K562 (cell line): ENCODE measurements at regions not wholly inside any gene's neighbourhood (a gene's known extent, or its start where the extent isn't known, plus 50 kb on each side); places are given as distances from the start of the nearest gene placed in this dataset.

ENCODE experiments used
- ATAC-seq: fragments of 200-7000 bp; cut with Tn5 transposase; 3 replicates; pipeline ENCODE4 v1.9.1; 2020; ENCODE audit warnings: moderate library complexity
- BruUV-seq: library from RNA; stranded (reverse); fragments of 400-500 nt; replicated peaks from 2 replicates; lab custom pipeline; 2021; lab: Mats Ljungman, UMichigan
- CTCF ChIA-PET: fragments of 300-600 bp; formaldehyde crosslinking; extraction: SDS; loops from one replicate; lab custom pipeline; 2021; ENCODE audit warnings: low intra/inter-chr PET ratio; lab: Yijun Ruan, JAX
- POLR2A ChIA-PET: fragments of 300-600, 350-650 bp; sonication (Branson Sonifier 250); formaldehyde crosslinking; extraction: SDS; loops from one replicate; lab custom pipeline; 2021; ENCODE audit warnings: antibody characterized with exemption, inconsistent platforms; lab: Yijun Ruan, JAX
- DNase-seq, 4 experiments: peaks; one replicate each; pipeline versions ENCODE4 v3.0.0 to v3.0.0-alpha.2; 2011 to 2018; ENCODE audit warnings: low spot score in 3 of 4, mixed read lengths in 3 of 4; ENCODE audit errors: extremely low read depth in 1 of 4
- FAIRE-seq: peaks from 2 replicates; lab custom pipeline; 2011; peaks lifted over from hg19 to GRCh38; lab: Jason Lieb, UNC
- H2AFZ ChIP-seq: 2 replicates; pipeline ENCODE4 v1.6.0; 2011; ENCODE audit warnings: low read depth, low read length, control low read depth, inconsistent platforms
- H3K27ac ChIP-seq: fragments of 200-600 bp; 3 replicates; pipeline ENCODE4 v1.8.0; 2011; ENCODE audit warnings: low read depth, mild to moderate bottlenecking, control low read depth, inconsistent platforms, low read length, moderate library complexity, mixed read lengths; ENCODE audit errors: extremely low read depth
- H3K27me3 ChIP-seq, 2 experiments: fragments of 300-600 bp in 1 of 2; 2 replicates in 1 of 2; 3 replicates in 1 of 2; pipeline versions ENCODE4 v1.6.0 to v1.8.0; 2011; ENCODE audit warnings: inconsistent platforms in 2 of 2, low read length in 2 of 2, mild to moderate bottlenecking in 1 of 2, mixed read lengths in 1 of 2, moderate library complexity in 1 of 2; ENCODE audit not compliant: control insufficient read depth in 2 of 2, insufficient read depth in 2 of 2
- H3K36me3 ChIP-seq: fragments of 300-600 bp; 3 replicates; pipeline ENCODE4 v1.8.0; 2011; ENCODE audit warnings: mild to moderate bottlenecking, low read length, inconsistent platforms; ENCODE audit not compliant: control insufficient read depth, insufficient read depth
- H3K4me1 ChIP-seq, 2 experiments: fragments of 200-600 bp in 1 of 2; replicated peaks in 1 of 2; 2 replicates in 1 of 2; 3 replicates in 1 of 2; pipeline versions ENCODE4 v1.5.1 to v1.8.0; 2011; ENCODE audit warnings: inconsistent platforms in 2 of 2, low read length in 2 of 2, mild to moderate bottlenecking in 1 of 2, mixed read lengths in 1 of 2, moderate library complexity in 1 of 2; ENCODE audit not compliant: control insufficient read depth in 2 of 2, insufficient read depth in 2 of 2
- H3K4me2 ChIP-seq: 2 replicates; pipeline ENCODE4 v1.6.1; 2011; ENCODE audit warnings: low read length, control low read depth, inconsistent platforms, mixed read lengths; ENCODE audit not compliant: insufficient read depth
- H3K4me3 ChIP-seq: fragments of 200-600 bp; sonication (generic), shearing (Covaris generic); 2 replicates; pipeline ENCODE4 v1.5.1; 2016; ENCODE audit warnings: control low read depth, inconsistent platforms
- H3K79me2 ChIP-seq: fragments of 200-600 bp; 3 replicates; pipeline ENCODE4 v1.8.0; 2011; ENCODE audit warnings: low read length, inconsistent platforms; ENCODE audit not compliant: control insufficient read depth, insufficient read depth
- H3K9ac ChIP-seq, 2 experiments: 2 replicates each; pipeline versions ENCODE4 v1.6.0 to v1.6.1; 2011; ENCODE audit warnings: low read depth in 2 of 2, low read length in 2 of 2, control low read depth in 1 of 2, inconsistent platforms in 1 of 2, mild to moderate bottlenecking in 1 of 2, mixed read lengths in 1 of 2; ENCODE audit not compliant: insufficient read depth in 1 of 2
- H3K9me1 ChIP-seq: one replicate; pipeline ENCODE4 v1.6.0; 2011; ENCODE audit warnings: inconsistent platforms, mild to moderate bottlenecking, low read length, moderate library complexity; ENCODE audit not compliant: control insufficient read depth, insufficient read depth
- H3K9me3 ChIP-seq: replicated peaks from 2 replicates; pipeline ENCODE4 v1.5.1; 2011; ENCODE audit warnings: low read depth, low read length, inconsistent platforms; ENCODE audit not compliant: control insufficient read depth, insufficient read depth
- H4K20me1 ChIP-seq: replicated peaks from 2 replicates; pipeline ENCODE4 v1.6.1; 2011; ENCODE audit warnings: low read length, inconsistent platforms, mixed read lengths; ENCODE audit not compliant: control insufficient read depth, insufficient read depth
- CTBP1 ChIP-seq: fragments of 450-650 bp; IDR thresholded peaks from 2 replicates; pipeline ENCODE4 v1.6.1; 2016; ENCODE audit warnings: borderline replicate concordance
- HLTF ChIP-seq: fragments of 450-650 bp; IDR thresholded peaks from 2 replicates; pipeline ENCODE4 v1.6.1; 2016
- ILF3 ChIP-seq: fragments of 450-650 bp; IDR thresholded peaks from 2 replicates; pipeline ENCODE4 v1.6.1; 2018; ENCODE audit warnings: antibody characterized with exemption, mild to moderate bottlenecking, moderate library complexity, borderline replicate concordance
- NFIC ChIP-seq: fragments of 450-650 bp; IDR thresholded peaks from 2 replicates; pipeline ENCODE4 v1.6.1; 2017; ENCODE audit warnings: mild to moderate bottlenecking, inconsistent platforms
- OTX1 ChIP-seq: fragments of 450-650 bp; formaldehyde crosslinking; IDR thresholded peaks from 2 replicates; pipeline ENCODE4 v1.4.0; 2022; ENCODE audit warnings: mild to moderate bottlenecking
- ZNF12 ChIP-seq: sonication (generic); formaldehyde crosslinking; IDR thresholded peaks from 2 replicates; pipeline ENCODE4 v1.4.0; 2020; ENCODE audit warnings: mild to moderate bottlenecking, missing genetic modification reagents
- ZNF146 ChIP-seq: IDR thresholded peaks from one replicate; pipeline ENCODE4 v1.6.1; 2018; ENCODE audit warnings: missing compliant biosample characterization; ENCODE audit not compliant: unreplicated experiment
- ZNF408 ChIP-seq: fragments of 250-450 bp; sonication (Bioruptor Pico); IDR thresholded peaks from 2 replicates; pipeline ENCODE4 v1.4.0; 2020; ENCODE audit warnings: low read depth, mild to moderate bottlenecking, moderate library complexity
- ZNF551 ChIP-seq: fragments of 250-450 bp; sonication (Bioruptor Pico); IDR thresholded peaks from 2 replicates; pipeline ENCODE4 v1.5.0; 2021; ENCODE audit warnings: mild to moderate bottlenecking, moderate library complexity
- ZNF586 ChIP-seq: fragments of 450-650 bp; formaldehyde crosslinking; conservative IDR thresholded peaks from 2 replicates; pipeline ENCODE4 v1.4.0; 2020; ENCODE audit warnings: mild to moderate bottlenecking, moderate library complexity
- ZNF668 ChIP-seq: fragments of 250-450 bp; sonication (Bioruptor Pico); IDR thresholded peaks from 2 replicates; pipeline ENCODE4 v1.8.0; 2022; ENCODE audit warnings: mild to moderate bottlenecking, inconsistent platforms
- ZNF699 ChIP-seq: fragments of 250-450 bp; sonication (Bioruptor Pico); IDR thresholded peaks from 2 replicates; pipeline ENCODE4 v1.8.0; 2021; ENCODE audit warnings: mild to moderate bottlenecking, moderate library complexity; ENCODE audit not compliant: insufficient replicate concordance
- ZNF717 ChIP-seq: fragments of 250-450 bp; sonication (Bioruptor Pico); IDR thresholded peaks from 2 replicates; pipeline ENCODE4 v1.5.0; 2021
- WGBS: fragments of 100-300 bp; shearing (Covaris generic); methylation state at CpG from one replicate; pipeline ENCODE4 v1.1.6; 2016; ENCODE audit warnings: low coverage, mixed read lengths; ENCODE audit not compliant: insufficient coverage; ENCODE audit errors: missing lambda C conversion rate; 5-methylcytosine and 5-hydroxymethylcytosine counted together
- in situ Hi-C: fragments of 300-500 bp; cut with MboI; formaldehyde crosslinking; loops from 4 replicates; pipeline ENCODE4 v1.15.0; 2018; ENCODE audit warnings: inconsistent platforms, mixed read lengths
- intact Hi-C: fragments of 100-400 bp; cut with micrococcal nuclease; formaldehyde crosslinking; loops from 2 replicates; pipeline ENCODE4 v1.14.2; 2022
- TF ChIP-seq, protein P1 (sequence below): fragments of 250-450 bp; sonication (Bioruptor Pico); IDR thresholded peaks from 2 replicates; pipeline ENCODE4 v1.4.0; 2020; ENCODE audit warnings: mild to moderate bottlenecking
- TF ChIP-seq, protein P2 (sequence below): fragments of 450-650 bp; formaldehyde crosslinking; IDR thresholded peaks from 2 replicates; pipeline ENCODE4 v1.4.0; 2022; ENCODE audit warnings: missing genetic modification characterization
- TF ChIP-seq, protein P3 (sequence below): fragments of 250-450 bp; sonication (Bioruptor Pico); IDR thresholded peaks from 2 replicates; pipeline ENCODE4 v1.5.0; 2022; ENCODE audit warnings: mild to moderate bottlenecking

DNA sequence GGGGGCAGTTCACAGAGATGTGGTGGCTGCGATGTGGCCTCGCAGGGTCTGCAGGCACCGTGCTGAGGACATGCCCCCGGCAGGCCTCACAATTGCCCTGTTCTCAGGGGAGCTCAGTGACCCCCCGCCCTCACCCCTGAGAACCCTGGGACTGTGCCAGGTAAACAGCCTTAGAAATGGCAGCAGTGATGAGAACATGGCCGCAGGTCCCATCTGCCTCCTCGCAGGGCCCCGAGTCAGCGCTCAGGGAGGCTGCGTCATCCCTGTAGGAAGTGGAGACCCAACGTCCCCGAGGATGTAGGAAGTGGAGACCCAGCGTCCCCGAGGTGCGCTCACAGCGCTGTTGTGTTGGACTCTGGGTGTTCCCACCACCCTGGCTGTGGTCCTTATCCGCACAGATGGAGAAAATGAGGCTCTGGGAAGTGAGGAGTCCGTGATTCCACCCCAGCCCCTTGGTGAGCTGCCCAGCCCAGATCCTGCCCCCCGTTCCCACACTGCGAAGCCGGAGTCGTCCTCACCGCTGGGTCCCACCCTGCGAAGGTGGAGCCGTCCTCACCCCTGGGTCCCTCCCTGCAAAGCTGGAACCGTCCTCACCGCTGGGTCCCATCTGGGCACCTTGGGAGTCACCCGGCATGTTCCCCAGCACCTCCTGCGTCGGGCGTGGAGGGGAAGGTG lies 1086.8 kb downstream of the BRD1 start:
- H3K36me3 ChIP-seq: no peaks in the 10 kb centered on the region
- no TSS peak for BruUV-seq
- no peak overlapping the region for H3K4me3 ChIP-seq
- POLR2A ChIA-PET: no interaction called here
- H3K27me3 ChIP-seq: peaks cover 3 to 44% of the 10 kb centered on the region in 2 experiments; a peak in 3 of 5 replicates
- H3K27ac ChIP-seq: no peak overlapping the region
- H3K79me2 ChIP-seq: no peaks in the 10 kb centered on the region
- DNase-seq (no peak), ATAC-seq (no peak), FAIRE-seq (no peak)
- H3K9me3 ChIP-seq: no peaks in the 10 kb centered on the region
- TF ChIP-seq HLTF (no peak), ZNF699 (CRISPR knock-in tag) (no peak), ZNF12 (CRISPR knock-in tag) (no peak), ZNF586 (CRISPR knock-in tag) (no peak), ZNF146 (CRISPR knock-in tag) (no peak), ZNF668 (CRISPR knock-in tag) (no peak), CTBP1 (no peak), OTX1 (no peak), ILF3 (no peak), ZNF551 (CRISPR knock-in tag) (no peak), ZNF408 (no peak), ZNF717 (no peak), NFIC (no peak)
- TF ChIP-seq, protein P1, sequence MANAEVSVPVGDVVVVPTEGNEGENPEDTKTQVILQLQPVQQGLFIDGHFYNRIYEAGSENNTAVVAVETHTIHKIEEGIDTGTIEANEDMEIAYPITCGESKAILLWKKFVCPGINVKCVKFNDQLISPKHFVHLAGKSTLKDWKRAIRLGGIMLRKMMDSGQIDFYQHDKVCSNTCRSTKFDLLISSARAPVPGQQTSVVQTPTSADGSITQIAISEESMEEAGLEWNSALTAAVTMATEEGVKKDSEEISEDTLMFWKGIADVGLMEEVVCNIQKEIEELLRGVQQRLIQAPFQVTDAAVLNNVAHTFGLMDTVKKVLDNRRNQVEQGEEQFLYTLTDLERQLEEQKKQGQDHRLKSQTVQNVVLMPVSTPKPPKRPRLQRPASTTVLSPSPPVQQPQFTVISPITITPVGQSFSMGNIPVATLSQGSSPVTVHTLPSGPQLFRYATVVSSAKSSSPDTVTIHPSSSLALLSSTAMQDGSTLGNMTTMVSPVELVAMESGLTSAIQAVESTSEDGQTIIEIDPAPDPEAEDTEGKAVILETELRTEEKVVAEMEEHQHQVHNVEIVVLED (CRISPR knock-in tag): no peak
- TF ChIP-seq, protein P2, sequence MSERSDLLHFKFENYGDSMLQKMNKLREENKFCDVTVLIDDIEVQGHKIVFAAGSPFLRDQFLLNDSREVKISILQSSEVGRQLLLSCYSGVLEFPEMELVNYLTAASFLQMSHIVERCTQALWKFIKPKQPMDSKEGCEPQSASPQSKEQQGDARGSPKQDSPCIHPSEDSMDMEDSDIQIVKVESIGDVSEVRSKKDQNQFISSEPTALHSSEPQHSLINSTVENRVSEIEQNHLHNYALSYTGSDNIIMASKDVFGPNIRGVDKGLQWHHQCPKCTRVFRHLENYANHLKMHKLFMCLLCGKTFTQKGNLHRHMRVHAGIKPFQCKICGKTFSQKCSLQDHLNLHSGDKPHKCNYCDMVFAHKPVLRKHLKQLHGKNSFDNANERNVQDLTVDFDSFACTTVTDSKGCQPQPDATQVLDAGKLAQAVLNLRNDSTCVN: no peak
- TF ChIP-seq, protein P3, sequence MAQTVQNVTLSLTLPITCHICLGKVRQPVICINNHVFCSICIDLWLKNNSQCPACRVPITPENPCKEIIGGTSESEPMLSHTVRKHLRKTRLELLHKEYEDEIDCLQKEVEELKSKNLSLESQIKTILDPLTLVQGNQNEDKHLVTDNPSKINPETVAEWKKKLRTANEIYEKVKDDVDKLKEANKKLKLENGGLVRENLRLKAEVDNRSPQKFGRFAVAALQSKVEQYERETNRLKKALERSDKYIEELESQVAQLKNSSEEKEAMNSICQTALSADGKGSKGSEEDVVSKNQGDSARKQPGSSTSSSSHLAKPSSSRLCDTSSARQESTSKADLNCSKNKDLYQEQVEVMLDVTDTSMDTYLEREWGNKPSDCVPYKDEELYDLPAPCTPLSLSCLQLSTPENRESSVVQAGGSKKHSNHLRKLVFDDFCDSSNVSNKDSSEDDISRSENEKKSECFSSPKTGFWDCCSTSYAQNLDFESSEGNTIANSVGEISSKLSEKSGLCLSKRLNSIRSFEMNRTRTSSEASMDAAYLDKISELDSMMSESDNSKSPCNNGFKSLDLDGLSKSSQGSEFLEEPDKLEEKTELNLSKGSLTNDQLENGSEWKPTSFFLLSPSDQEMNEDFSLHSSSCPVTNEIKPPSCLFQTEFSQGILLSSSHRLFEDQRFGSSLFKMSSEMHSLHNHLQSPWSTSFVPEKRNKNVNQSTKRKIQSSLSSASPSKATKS: no peak
- no peaks in the 10 kb centered on the region for H3K4me1 ChIP-seq
- no peak overlapping the region for H2AFZ ChIP-seq
- WGBS: under 1% methylated on average over 24 of the region's 31 CpGs
- in situ Hi-C loops (no loop called here), intact Hi-C loops (no loop called here)
- no peak overlapping the region for H3K9ac ChIP-seq
- H3K4me2 ChIP-seq: no peak overlapping the region
- no peaks in the 10 kb centered on the region for H3K9me1 ChIP-seq
- no peaks in the 10 kb centered on the region; the same call in 1 of the 2 replicates for H4K20me1 ChIP-seq
- CTCF ChIA-PET: no interaction called here
